Activated naive CD4-positive, alpha-beta T cell treated with anti-CD3 and anti-CD28 coated beads, Interleukin-2, amount 50 U/mL, for 24 hours (primary cell): ENCODE measurements at regions not wholly inside any gene's neighbourhood (a gene's known extent, or its start where the extent isn't known, plus 50 kb on each side); places are given as distances from the start of the nearest gene placed in this dataset.
A peak's percentile ranks its signal among the peaks of the same experiment; 100 is the strongest.

Experiments
- H3K27ac Mint-ChIP-seq: one replicate; pipeline ENCODE4 v1.8.0; 2021; ENCODE audit warnings: mild to moderate bottlenecking, mixed read lengths
- H3K27me3 Mint-ChIP-seq: one replicate; pipeline ENCODE4 v1.8.0; 2021; ENCODE audit warnings: mixed read lengths
- H3K36me3 Mint-ChIP-seq: one replicate; pipeline ENCODE4 v1.8.0; 2021; ENCODE audit warnings: mixed read lengths
- H3K4me1 Mint-ChIP-seq: one replicate; pipeline ENCODE4 v1.8.0; 2021; ENCODE audit warnings: mixed read lengths
- H3K4me3 Mint-ChIP-seq: one replicate; pipeline ENCODE4 v1.8.0; 2021; ENCODE audit warnings: mild to moderate bottlenecking, mixed read lengths
- H3K9me3 Mint-ChIP-seq: one replicate; pipeline ENCODE4 v1.8.0; 2021; ENCODE audit warnings: mixed read lengths

DNA sequence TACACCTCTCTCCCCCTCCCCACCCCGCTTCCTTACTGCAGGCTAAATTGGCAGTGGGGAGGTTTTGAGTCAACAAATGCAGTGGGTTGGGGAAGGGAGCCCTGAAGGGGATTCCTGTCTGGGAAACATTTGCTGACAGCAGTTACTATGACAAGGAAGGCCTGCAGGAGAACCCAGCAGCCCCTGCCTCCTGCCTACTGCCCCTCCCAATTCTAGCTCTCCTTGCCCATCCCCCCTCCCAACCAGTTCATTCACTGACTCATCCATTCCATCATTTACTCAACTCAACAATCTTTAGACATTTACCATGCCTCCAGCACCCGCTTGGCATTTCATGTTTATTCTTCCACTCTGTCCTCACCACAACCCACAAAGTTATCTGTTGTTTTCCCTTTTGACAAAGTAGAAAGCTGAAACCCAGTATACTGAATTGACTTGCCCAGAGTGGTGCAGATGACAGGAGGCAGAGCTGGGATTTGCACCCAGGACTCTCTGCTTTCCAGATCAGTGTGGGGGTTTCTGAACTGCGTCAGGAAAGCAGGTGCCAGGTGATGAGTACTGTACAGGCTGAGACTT is 75.0 kb downstream of the MAGEF1 start:
- Mint-ChIP-seq H3K36me3 (no peaks in the 10 kb centered on the region), H3K9me3 (no peaks in the 10 kb centered on the region), H3K4me3 (peak overlapping the region; percentile 24), H3K27me3 (no peaks in the 10 kb centered on the region), H3K27ac (no peak overlapping the region), H3K4me1 (peaks cover 6% of the 10 kb centered on the region)

DNA sequence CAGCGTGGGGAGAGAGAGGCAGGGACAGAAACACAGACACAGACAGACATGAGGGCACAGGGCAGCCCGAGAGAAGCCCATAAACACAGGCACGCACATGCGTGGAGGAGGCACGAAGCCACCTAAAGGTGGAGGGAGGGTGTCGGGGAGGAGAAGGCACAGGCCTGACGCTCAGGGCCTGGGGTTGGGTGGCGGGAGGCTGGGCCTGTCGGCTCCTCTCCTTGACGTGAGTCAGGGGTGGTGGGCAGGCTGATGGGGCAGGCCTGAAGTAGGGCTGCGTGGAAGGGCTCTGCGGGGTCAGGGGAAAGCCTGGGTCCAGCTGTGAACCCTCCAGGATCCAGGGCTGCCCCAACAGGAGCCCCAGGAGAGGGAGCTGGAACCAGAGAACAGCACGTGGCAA is 74.2 kb downstream of the EPHB3 start:
- H3K36me3 Mint-ChIP-seq, result no peaks in the 10 kb centered on the region
- peaks cover 6% of the 10 kb centered on the region for H3K4me1 Mint-ChIP-seq
- H3K27me3 Mint-ChIP-seq, result no peaks in the 10 kb centered on the region
- H3K9me3 Mint-ChIP-seq, result no peaks in the 10 kb centered on the region
- H3K4me3 Mint-ChIP-seq, result peak overlapping the region; percentile 8
- peak overlapping the region; percentile 5 for H3K27ac Mint-ChIP-seq

DNA sequence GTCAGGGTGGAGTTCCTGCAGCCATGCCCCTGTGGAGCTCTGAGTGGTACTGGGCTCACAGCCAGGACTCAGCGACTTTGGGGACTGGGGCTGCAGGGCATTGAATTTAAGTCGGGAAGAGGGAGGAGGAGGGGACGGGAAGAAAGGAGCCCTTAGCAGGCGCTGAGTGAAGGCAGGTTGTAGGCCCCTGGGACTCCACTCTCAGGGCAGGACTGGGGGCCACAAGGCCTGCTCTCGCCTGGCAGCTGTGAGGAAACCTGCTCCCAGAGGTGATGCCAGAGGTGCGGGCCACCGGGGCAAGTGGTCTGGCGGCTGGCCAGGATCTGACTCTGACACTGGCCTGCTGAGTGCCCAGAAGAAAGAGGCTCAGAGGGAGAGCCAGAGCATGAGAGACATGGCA is 73.5 kb downstream of the EPHB3 start:
- Mint-ChIP-seq H3K9me3 (no peaks in the 10 kb centered on the region), H3K4me3 (no peak overlapping the region), H3K4me1 (peaks cover 6% of the 10 kb centered on the region), H3K27ac (no peak overlapping the region), H3K36me3 (no peaks in the 10 kb centered on the region), H3K27me3 (no peaks in the 10 kb centered on the region)

DNA sequence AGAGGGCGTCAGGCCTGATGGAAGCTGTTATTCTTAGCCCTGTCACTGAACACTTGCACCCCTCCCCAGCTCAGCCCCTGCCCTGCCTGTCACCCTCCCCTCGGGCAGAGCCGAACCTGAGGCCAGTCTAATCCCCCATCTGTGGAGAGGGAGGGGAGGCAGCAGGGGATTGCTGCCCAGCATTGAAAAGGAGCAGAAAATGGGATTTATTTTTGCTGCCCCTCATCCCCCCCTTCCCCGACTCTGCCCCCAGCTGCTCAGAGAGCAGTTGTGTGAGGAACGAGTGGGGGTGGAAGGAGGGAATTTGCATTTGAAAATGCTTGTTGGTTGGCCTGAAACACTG is 71.6 kb downstream of the EPHB3 start:
- Mint-ChIP-seq H3K27ac (no peak overlapping the region), H3K9me3 (no peaks in the 10 kb centered on the region), H3K36me3 (no peaks in the 10 kb centered on the region), H3K27me3 (no peaks in the 10 kb centered on the region), H3K4me1 (peaks cover 6% of the 10 kb centered on the region), H3K4me3 (no peak overlapping the region)

DNA sequence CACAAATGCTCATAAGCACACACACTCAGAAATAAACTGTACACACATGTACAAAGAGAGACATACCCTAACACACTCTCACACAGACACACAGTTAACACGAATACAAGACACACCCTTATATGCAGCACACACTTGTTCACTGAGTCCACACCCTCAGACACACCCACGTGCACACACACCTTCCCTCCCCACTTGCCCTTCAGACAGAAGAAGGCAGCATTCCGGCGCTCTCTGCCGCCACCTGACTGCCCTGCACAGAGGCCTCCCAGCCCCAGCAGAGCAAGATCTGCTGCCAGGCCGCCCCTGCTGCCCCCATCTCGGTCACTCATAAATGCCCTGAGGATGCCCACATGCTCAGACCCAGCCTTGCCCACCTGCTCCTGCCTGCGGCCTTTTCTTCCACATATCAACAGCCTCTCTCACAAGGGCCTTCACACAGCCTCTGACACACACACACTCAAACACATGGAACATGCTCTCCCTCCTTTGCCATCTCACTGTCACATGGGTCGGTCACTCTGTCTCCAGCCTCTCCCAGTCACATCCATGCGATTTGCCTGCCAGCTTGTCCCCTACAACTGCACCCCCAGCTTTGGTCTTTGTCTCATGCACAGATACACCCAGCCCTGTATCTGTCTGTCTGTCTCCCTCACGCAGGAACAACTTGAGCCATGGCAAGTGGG is 71.1 kb downstream of the EPHB3 start:
- Mint-ChIP-seq H3K27me3 (no peaks in the 10 kb centered on the region), H3K36me3 (no peaks in the 10 kb centered on the region), H3K4me1 (peaks cover 6% of the 10 kb centered on the region), H3K27ac (peak overlapping the region; percentile 18), H3K9me3 (no peaks in the 10 kb centered on the region), H3K4me3 (no peak overlapping the region)
